ENCODE measurements at regions not wholly inside any gene's neighbourhood (a gene's known extent, or its start where the extent isn't known, plus 50 kb on each side); places are given as distances from the start of the nearest gene placed in this dataset.

- Histone ChIP-seq H3K4me2 (ENCODE audit: extremely low read depth, insufficient read depth, low read length) (peak overlapping the region; percentile 11), H3K27me3 (ENCODE audit: control insufficient read depth, insufficient read depth, low read length) (no peaks in the 10 kb centered on the region), H4K20me1 (ENCODE audit: control insufficient read depth, extremely low read depth, insufficient read depth, low read length) (no peaks in the 10 kb centered on the region), H3K9ac (ENCODE audit: insufficient read depth, low read length) (no peak overlapping the region), H3K4me3 (replicated peaks in 1 of 4; ENCODE audit: control extremely low read depth in 1 of 4, insufficient read depth in 1 of 4, low read depth in 3 of 4, low read length in 4 of 4) (peak overlapping the region in 2 of 4 experiments; percentile 4 to 44), H3K4me1 (ENCODE audit: control insufficient read depth, extremely low read depth, insufficient read depth, low read length) (peaks cover 13% of the 10 kb centered on the region), H3K9me3 (ENCODE audit: control insufficient read depth, insufficient read depth, low read depth, low read length) (no peaks in the 10 kb centered on the region), H3K36me3 (ENCODE audit: control insufficient read depth, insufficient read depth, low read length) (no peaks in the 10 kb centered on the region), H3K27ac (ENCODE audit: insufficient read depth, low read length) (peak overlapping the region; percentile 48), H2AFZ (ENCODE audit: low read length) (no peak overlapping the region), H3K79me2 (ENCODE audit: control insufficient read depth, insufficient read depth, low read length) (no peaks in the 10 kb centered on the region)
- peak; percentile 85 to 86 for DNase-seq (ENCODE audit: low read depth in 2 of 2)
- no peak for TF ChIP-seq EZH2 (IDR thresholded peaks at IDR 0.05; ENCODE audit: low read length, missing control alignments)
- TF ChIP-seq CTCF (conservative IDR thresholded peaks at IDR 0.05 in 1 of 2, IDR thresholded peaks at IDR 0.05 in 1 of 2; ENCODE audit: low read depth in 1 of 2, low read length in 2 of 2) = no peak
Observed at GRCh38 chr4:125390126-125390525, 75.4 kb downstream of the FAT4 start.

- Histone ChIP-seq H3K27me3 (ENCODE audit: control insufficient read depth, insufficient read depth, low read length) (no peaks in the 10 kb centered on the region), H3K9me3 (ENCODE audit: control insufficient read depth, insufficient read depth, low read depth, low read length) (no peaks in the 10 kb centered on the region), H3K9ac (ENCODE audit: insufficient read depth, low read length) (no peak overlapping the region), H3K27ac (ENCODE audit: insufficient read depth, low read length) (peak overlapping the region; percentile 48), H4K20me1 (ENCODE audit: control insufficient read depth, extremely low read depth, insufficient read depth, low read length) (no peaks in the 10 kb centered on the region), H3K36me3 (ENCODE audit: control insufficient read depth, insufficient read depth, low read length) (no peaks in the 10 kb centered on the region), H3K4me1 (ENCODE audit: control insufficient read depth, extremely low read depth, insufficient read depth, low read length) (peaks cover 13% of the 10 kb centered on the region), H2AFZ (ENCODE audit: low read length) (no peak overlapping the region), H3K4me2 (ENCODE audit: extremely low read depth, insufficient read depth, low read length) (peak overlapping the region; percentile 11), H3K79me2 (ENCODE audit: control insufficient read depth, insufficient read depth, low read length) (no peaks in the 10 kb centered on the region), H3K4me3 (replicated peaks in 1 of 4; ENCODE audit: control extremely low read depth in 1 of 4, insufficient read depth in 1 of 4, low read depth in 3 of 4, low read length in 4 of 4) (peak overlapping the region in 1 of 4 experiments; percentile 44)
- peak in 1 of 2 donors; percentile 12 for DNase-seq (ENCODE audit: low read depth in 2 of 2)
- no peak for TF ChIP-seq CTCF (conservative IDR thresholded peaks at IDR 0.05 in 1 of 2, IDR thresholded peaks at IDR 0.05 in 1 of 2; ENCODE audit: low read depth in 1 of 2, low read length in 2 of 2)
- TF ChIP-seq EZH2 (IDR thresholded peaks at IDR 0.05; ENCODE audit: low read length, missing control alignments) = no peak
Observed at GRCh38 chr4:125390727-125391126, 76.0 kb downstream of the FAT4 start.

GRCh38 chr4:125392694-125393093, 77.9 kb downstream of the FAT4 start:
- Histone ChIP-seq H2AFZ (ENCODE audit: low read length) (no peak overlapping the region), H3K27ac (ENCODE audit: insufficient read depth, low read length) (no peak overlapping the region), H3K4me1 (ENCODE audit: control insufficient read depth, extremely low read depth, insufficient read depth, low read length) (peaks cover 12% of the 10 kb centered on the region), H4K20me1 (ENCODE audit: control insufficient read depth, extremely low read depth, insufficient read depth, low read length) (no peaks in the 10 kb centered on the region), H3K36me3 (ENCODE audit: control insufficient read depth, insufficient read depth, low read length) (no peaks in the 10 kb centered on the region), H3K4me2 (ENCODE audit: extremely low read depth, insufficient read depth, low read length) (no peak overlapping the region), H3K79me2 (ENCODE audit: control insufficient read depth, insufficient read depth, low read length) (no peaks in the 10 kb centered on the region), H3K4me3 (replicated peaks in 1 of 4; ENCODE audit: control extremely low read depth in 1 of 4, insufficient read depth in 1 of 4, low read depth in 3 of 4, low read length in 4 of 4) (no peak overlapping the region), H3K27me3 (ENCODE audit: control insufficient read depth, insufficient read depth, low read length) (no peaks in the 10 kb centered on the region), H3K9me3 (ENCODE audit: control insufficient read depth, insufficient read depth, low read depth, low read length) (no peaks in the 10 kb centered on the region), H3K9ac (ENCODE audit: insufficient read depth, low read length) (no peak overlapping the region)
- TF ChIP-seq CTCF (conservative IDR thresholded peaks at IDR 0.05 in 1 of 2, IDR thresholded peaks at IDR 0.05 in 1 of 2; ENCODE audit: low read depth in 1 of 2, low read length in 2 of 2) (no peak), EZH2 (IDR thresholded peaks at IDR 0.05; ENCODE audit: low read length, missing control alignments) (no peak)
- DNase-seq (ENCODE audit: low read depth in 2 of 2) = no peak

Measured in fibroblast of lung (primary cell).